Prostate gland (tissue), 2 donors: ENCODE measurements at regions not wholly inside any gene's neighbourhood (a gene's known extent, or its start where the extent isn't known, plus 50 kb on each side); places are given as distances from the start of the nearest gene placed in this dataset.

Experiments
- POLR2A ChIP-seq: fragments of 450-650 bp; IDR thresholded peaks from one replicate; pipeline ENCODE4 v1.6.1; 2016; ENCODE audit warnings: antibody characterized with exemption, mild to moderate bottlenecking
- TF ChIP-seq, protein P1 (sequence below), 4 experiments: fragments of 200-600 bp in 2 of 4; fragments of 450-650 bp in 2 of 4; sonication (generic) in 2 of 4; IDR thresholded peaks; 1 replicate in 3 of 4; 2 replicates in 1 of 4; pipeline ENCODE4 v1.5.1; 2016 to 2019; ENCODE audit warnings: antibody characterized with exemption in 4 of 4, mild to moderate bottlenecking in 2 of 4, moderate library complexity in 2 of 4

GRCh38 chr9:13555989-13556500 lies 276.6 kb upstream of the MPDZ start:
- TF ChIP-seq, protein P1, sequence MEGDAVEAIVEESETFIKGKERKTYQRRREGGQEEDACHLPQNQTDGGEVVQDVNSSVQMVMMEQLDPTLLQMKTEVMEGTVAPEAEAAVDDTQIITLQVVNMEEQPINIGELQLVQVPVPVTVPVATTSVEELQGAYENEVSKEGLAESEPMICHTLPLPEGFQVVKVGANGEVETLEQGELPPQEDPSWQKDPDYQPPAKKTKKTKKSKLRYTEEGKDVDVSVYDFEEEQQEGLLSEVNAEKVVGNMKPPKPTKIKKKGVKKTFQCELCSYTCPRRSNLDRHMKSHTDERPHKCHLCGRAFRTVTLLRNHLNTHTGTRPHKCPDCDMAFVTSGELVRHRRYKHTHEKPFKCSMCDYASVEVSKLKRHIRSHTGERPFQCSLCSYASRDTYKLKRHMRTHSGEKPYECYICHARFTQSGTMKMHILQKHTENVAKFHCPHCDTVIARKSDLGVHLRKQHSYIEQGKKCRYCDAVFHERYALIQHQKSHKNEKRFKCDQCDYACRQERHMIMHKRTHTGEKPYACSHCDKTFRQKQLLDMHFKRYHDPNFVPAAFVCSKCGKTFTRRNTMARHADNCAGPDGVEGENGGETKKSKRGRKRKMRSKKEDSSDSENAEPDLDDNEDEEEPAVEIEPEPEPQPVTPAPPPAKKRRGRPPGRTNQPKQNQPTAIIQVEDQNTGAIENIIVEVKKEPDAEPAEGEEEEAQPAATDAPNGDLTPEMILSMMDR (IDR thresholded peaks at IDR 0.05), result no peak
- TF ChIP-seq POLR2A, result no peak
